ENCODE measurements at regions not wholly inside any gene's neighbourhood (a gene's known extent, or its start where the extent isn't known, plus 50 kb on each side); places are given as distances from the start of the nearest gene placed in this dataset.

GRCh38 chr1:245095903-245096302 is 58.9 kb upstream of the KIF26B start:
- no peak for DNase-seq

GRCh38 chr1:245094954-245095353 is 59.8 kb upstream of the KIF26B start:
- no peak overlapping the region for H3K27ac ChIP-seq (ENCODE audit: low read depth in 2 of 2, low read length in 2 of 2)
- no peak for TF ChIP-seq CTCF (IDR thresholded peaks at IDR 0.05; ENCODE audit: borderline replicate concordance, extremely low read depth, insufficient read depth)
- no peaks in the 10 kb centered on the region for H3K27me3 ChIP-seq (ENCODE audit: control insufficient read depth, insufficient read depth, low read length)
- H3K4me3 ChIP-seq (ENCODE audit: low read length in 3 of 3) = no peak overlapping the region
- no peak for DNase-seq
- no peak for FAIRE-seq
- no peaks in the 10 kb centered on the region for H3K9me3 ChIP-seq (ENCODE audit: control insufficient read depth in 2 of 3, insufficient read depth in 1 of 3, low read length in 3 of 3)
- no peak overlapping the region for H3K9ac ChIP-seq (ENCODE audit: low read length in 3 of 3)
- intact Hi-C loops (cut with DNase I) = no loop called here
- peaks cover 0 to 6% (median 0%) of the 10 kb centered on the region in 3 donors for H3K36me3 ChIP-seq (ENCODE audit: control insufficient read depth in 2 of 3, insufficient read depth in 3 of 3, low read length in 3 of 3)
- no peaks in the 10 kb centered on the region for H3K4me1 ChIP-seq (ENCODE audit: control insufficient read depth in 2 of 3, insufficient read depth in 2 of 3, low read depth in 1 of 3, low read length in 3 of 3)

More at GRCh38 chr1:245095903-245096302, 58.9 kb upstream of the KIF26B start:
- H3K27me3 ChIP-seq (ENCODE audit: control insufficient read depth, insufficient read depth, low read length) = no peaks in the 10 kb centered on the region
- no peak overlapping the region for H3K4me3 ChIP-seq (ENCODE audit: low read length in 3 of 3)
- no peaks in the 10 kb centered on the region for H3K9me3 ChIP-seq (ENCODE audit: control insufficient read depth in 2 of 3, insufficient read depth in 1 of 3, low read length in 3 of 3)
- H3K9ac ChIP-seq (ENCODE audit: low read length in 3 of 3) = no peak overlapping the region
- no peak overlapping the region for H3K27ac ChIP-seq (ENCODE audit: low read depth in 2 of 2, low read length in 2 of 2)
- intact Hi-C loops (cut with DNase I) = no loop called here
- no peak for FAIRE-seq
- H3K4me1 ChIP-seq (ENCODE audit: control insufficient read depth in 2 of 3, insufficient read depth in 2 of 3, low read depth in 1 of 3, low read length in 3 of 3) = no peaks in the 10 kb centered on the region
- peaks cover 0 to 6% (median 0%) of the 10 kb centered on the region in 3 donors for H3K36me3 ChIP-seq (ENCODE audit: control insufficient read depth in 2 of 3, insufficient read depth in 3 of 3, low read length in 3 of 3)
- no peak for TF ChIP-seq CTCF (IDR thresholded peaks at IDR 0.05; ENCODE audit: borderline replicate concordance, extremely low read depth, insufficient read depth)

- peaks cover 0 to 6% (median 0%) of the 10 kb centered on the region in 3 donors for H3K36me3 ChIP-seq (ENCODE audit: control insufficient read depth in 2 of 3, insufficient read depth in 3 of 3, low read length in 3 of 3)
- no peak overlapping the region for H3K4me3 ChIP-seq (ENCODE audit: low read length in 3 of 3)
- no peak for TF ChIP-seq CTCF (IDR thresholded peaks at IDR 0.05; ENCODE audit: borderline replicate concordance, extremely low read depth, insufficient read depth)
- no peak for FAIRE-seq
- no peak overlapping the region for H3K9ac ChIP-seq (ENCODE audit: low read length in 3 of 3)
- DNase-seq = no peak
- H3K9me3 ChIP-seq (ENCODE audit: control insufficient read depth in 2 of 3, insufficient read depth in 1 of 3, low read length in 3 of 3) = no peaks in the 10 kb centered on the region
- H3K27me3 ChIP-seq (ENCODE audit: control insufficient read depth, insufficient read depth, low read length) = no peaks in the 10 kb centered on the region
- intact Hi-C loops (cut with DNase I) = no loop called here
- no peaks in the 10 kb centered on the region for H3K4me1 ChIP-seq (ENCODE audit: control insufficient read depth in 2 of 3, insufficient read depth in 2 of 3, low read depth in 1 of 3, low read length in 3 of 3)
- no peak overlapping the region for H3K27ac ChIP-seq (ENCODE audit: low read depth in 2 of 2, low read length in 2 of 2)
These were observed 60.7 kb upstream of the KIF26B start for GRCh38 chr1:245094092-245094491.

GRCh38 chr1:245092638-245092976 is 62.2 kb upstream of the KIF26B start:
- intact Hi-C loops (cut with DNase I) = no loop called here
- H3K27ac ChIP-seq (ENCODE audit: low read depth in 2 of 2, low read length in 2 of 2) = no peak overlapping the region
- no peak for TF ChIP-seq CTCF (IDR thresholded peaks at IDR 0.05; ENCODE audit: borderline replicate concordance, extremely low read depth, insufficient read depth)
- H3K4me3 ChIP-seq (ENCODE audit: low read length in 3 of 3) = no peak overlapping the region
- no peaks in the 10 kb centered on the region for H3K27me3 ChIP-seq (ENCODE audit: control insufficient read depth, insufficient read depth, low read length)
- no peaks in the 10 kb centered on the region for H3K9me3 ChIP-seq (ENCODE audit: control insufficient read depth in 2 of 3, insufficient read depth in 1 of 3, low read length in 3 of 3)
- H3K9ac ChIP-seq (ENCODE audit: low read length in 3 of 3) = no peak overlapping the region
- H3K4me1 ChIP-seq (ENCODE audit: control insufficient read depth in 2 of 3, insufficient read depth in 2 of 3, low read depth in 1 of 3, low read length in 3 of 3) = no peaks in the 10 kb centered on the region
- FAIRE-seq = no peak
- no peak for DNase-seq
- H3K36me3 ChIP-seq (ENCODE audit: control insufficient read depth in 2 of 3, insufficient read depth in 3 of 3, low read length in 3 of 3) = peaks cover 0 to 6% (median 0%) of the 10 kb centered on the region in 3 donors

Measured in kidney (tissue), 13 donors.